ENCODE measurements at regions not wholly inside any gene's neighbourhood (a gene's known extent, or its start where the extent isn't known, plus 50 kb on each side); places are given as distances from the start of the nearest gene placed in this dataset.

DNA sequence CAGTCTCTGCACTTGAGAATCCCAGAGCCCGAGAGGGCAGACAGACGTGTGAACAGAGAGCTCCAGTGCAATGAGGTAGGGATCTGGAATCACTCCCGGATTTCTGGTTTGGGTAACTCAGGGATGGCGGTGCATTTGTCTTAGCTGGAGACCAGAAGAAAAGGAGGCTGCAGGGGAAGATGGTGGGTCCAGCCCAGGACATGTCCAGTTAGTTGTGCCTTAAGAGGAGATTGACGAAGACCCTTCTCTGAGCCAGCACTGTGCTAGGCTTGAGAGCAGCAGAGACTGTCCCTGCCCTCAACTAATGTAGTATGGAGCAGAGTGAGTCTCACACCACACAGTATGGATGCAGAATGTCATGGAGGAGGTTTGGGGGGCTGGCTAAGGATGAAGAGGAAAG lies 150.6 kb upstream of the COPS8 start:
- H3K9me1 ChIP-seq (ENCODE audit: control insufficient read depth, insufficient read depth, low read length), result no peaks in the 10 kb centered on the region
- no peak for TF ChIP-seq ZBTB12 (CRISPR knock-in tag; IDR thresholded peaks at IDR 0.05)
- TF ChIP-seq HDAC8 (tag; IDR thresholded peaks at IDR 0.05), result no peak
- no peak for TF ChIP-seq PKNOX1 (IDR thresholded peaks at IDR 0.05)
- no peak for TF ChIP-seq FIP1L1 (IDR thresholded peaks at IDR 0.05; ENCODE audit: low read depth, low read length, poor library complexity, severe bottlenecking)
- TF ChIP-seq RBM14 (IDR thresholded peaks at IDR 0.05; ENCODE audit: borderline replicate concordance, insufficient read depth, low read depth, low read length), result no peak
- no peak for TF ChIP-seq ZNF224 (CRISPR knock-in tag; IDR thresholded peaks at IDR 0.05)
- TF ChIP-seq POLR2B (IDR thresholded peaks at IDR 0.05; ENCODE audit: low read depth, partially characterized antibody), result no peak
- TF ChIP-seq NR3C1 (CRISPR knock-in tag; IDR thresholded peaks at IDR 0.05), result no peak
- no peak for TF ChIP-seq ETV1 (tag; conservative IDR thresholded peaks at IDR 0.05; ENCODE audit: low read depth)
- no peak for TF ChIP-seq ZNF644 (tag; IDR thresholded peaks at IDR 0.05; ENCODE audit: low read depth)
- no peak for TF ChIP-seq MIER1 (IDR thresholded peaks at IDR 0.05; ENCODE audit: low read depth)
- TF ChIP-seq KLF1 (tag; IDR thresholded peaks at IDR 0.05), result no peak
- TF ChIP-seq ZNF121 (CRISPR knock-in tag; conservative IDR thresholded peaks at IDR 0.05), result no peak
- no peak for TF ChIP-seq POLR2AphosphoS5 (IDR thresholded peaks at IDR 0.05; ENCODE audit: control insufficient read depth, insufficient read depth, low read depth, low read length)
- TF ChIP-seq ZNF583 (CRISPR knock-in tag; IDR thresholded peaks at IDR 0.05), result no peak
- H3K9ac ChIP-seq (ENCODE audit: insufficient read depth in 1 of 2, low read depth in 2 of 2, low read length in 2 of 2), result no peak overlapping the region
- CTCF ChIA-PET (ENCODE audit: low intra/inter-chr PET ratio), result no interaction called here
- no peaks in the 10 kb centered on the region for H3K9me3 ChIP-seq (replicated peaks; ENCODE audit: control insufficient read depth, insufficient read depth, low read depth, low read length)
- H3K27ac ChIP-seq (ENCODE audit: extremely low read depth, low read depth, low read length), result no peak overlapping the region
- intact Hi-C loops (cut with micrococcal nuclease), result no loop called here
- H3K27me3 ChIP-seq (ENCODE audit: control insufficient read depth in 2 of 2, insufficient read depth in 2 of 2, low read length in 2 of 2), result no peaks in the 10 kb centered on the region
- in situ Hi-C loops (cut with MboI), result no loop called here
- H3K79me2 ChIP-seq (ENCODE audit: control insufficient read depth, insufficient read depth, low read length), result no peaks in the 10 kb centered on the region
- H3K4me1 ChIP-seq (replicated peaks in 1 of 2; ENCODE audit: control insufficient read depth in 2 of 2, insufficient read depth in 2 of 2, low read length in 2 of 2), result no peaks in the 10 kb centered on the region
- no peaks in the 10 kb centered on the region for H4K20me1 ChIP-seq (replicated peaks; ENCODE audit: control insufficient read depth, insufficient read depth, low read length)
- no peak for FAIRE-seq
- H3K4me3 ChIP-seq, result no peak overlapping the region
- 0% methylated on average over 4 of the region's 5 CpGs for WGBS (ENCODE audit: insufficient coverage, low coverage, missing lambda C conversion rate)
- H2AFZ ChIP-seq (ENCODE audit: low read depth, low read length), result no peak overlapping the region
- no peak overlapping the region for H3K4me2 ChIP-seq (ENCODE audit: insufficient read depth, low read length)
- DNase-seq (ENCODE audit: extremely low read depth in 1 of 4, low spot score in 3 of 4), result no peak
- POLR2A ChIA-PET, result interaction anchor here (0.7 kb wide), 1 partner anchor 182 kb away, joined by 3 read pairs; no protein-coding TSS in a partner anchor
- H3K36me3 ChIP-seq (ENCODE audit: control insufficient read depth, insufficient read depth, low read length), result no peaks in the 10 kb centered on the region
- BruUV-seq (replicated peaks), result no TSS peak
- ATAC-seq, result no peak

Data from K562 (cell line).